ENCODE measurements at regions not wholly inside any gene's neighbourhood (a gene's known extent, or its start where the extent isn't known, plus 50 kb on each side); places are given as distances from the start of the nearest gene placed in this dataset.

DNA sequence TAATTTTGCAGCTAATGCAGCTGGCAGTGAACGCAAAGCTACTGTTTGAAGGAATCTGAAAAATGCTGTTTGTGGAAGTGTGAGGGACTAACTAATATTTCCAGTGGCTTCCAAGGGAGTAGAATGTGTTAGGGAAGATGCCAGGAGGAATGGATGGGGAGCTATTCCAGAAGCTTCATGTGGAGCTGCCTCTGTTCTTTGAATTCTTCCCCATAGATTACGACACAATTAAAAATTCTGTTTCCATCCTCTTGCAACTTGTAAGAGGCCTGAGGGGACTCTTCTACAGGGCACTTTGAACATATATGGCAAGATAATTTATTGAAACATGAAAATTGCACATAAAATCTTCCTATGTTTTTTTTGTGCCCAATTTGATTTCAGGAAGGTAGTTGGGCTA lies 74.3 kb upstream of the CTXND1 start (continued):
- TF ChIP-seq, protein P1, sequence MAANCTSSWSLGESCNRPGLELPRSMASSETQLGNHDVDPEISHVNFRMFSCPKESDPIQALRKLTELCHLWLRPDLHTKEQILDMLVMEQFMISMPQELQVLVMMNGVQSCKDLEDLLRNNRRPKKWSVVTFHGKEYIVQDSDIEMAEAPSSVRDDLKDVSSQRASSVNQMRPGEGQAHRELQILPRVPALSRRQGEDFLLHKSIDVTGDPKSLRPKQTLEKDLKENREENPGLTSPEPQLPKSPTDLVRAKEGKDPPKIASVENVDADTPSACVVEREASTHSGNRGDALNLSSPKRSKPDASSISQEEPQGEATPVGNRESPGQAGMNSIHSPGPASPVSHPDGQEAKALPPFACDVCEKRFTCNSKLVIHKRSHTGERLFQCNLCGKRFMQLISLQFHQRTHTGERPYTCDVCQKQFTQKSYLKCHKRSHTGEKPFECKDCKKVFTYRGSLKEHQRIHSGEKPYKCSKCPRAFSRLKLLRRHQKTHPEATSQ (CRISPR knock-in tag; IDR thresholded peaks at IDR 0.05; ENCODE audit: borderline replicate concordance) = no peak
- TF ChIP-seq SOX6 (IDR thresholded peaks at IDR 0.05) (no peak), SOX6 (CRISPR knock-in tag; IDR thresholded peaks at IDR 0.05) (no peak), ZNF589 (CRISPR knock-in tag; conservative IDR thresholded peaks at IDR 0.05) (no peak), ZNF788 (CRISPR knock-in tag; IDR thresholded peaks at IDR 0.05; ENCODE audit: borderline replicate concordance) (no peak), CAMTA2 (CRISPR knock-in tag; IDR thresholded peaks at IDR 0.05; ENCODE audit: borderline replicate concordance) (no peak), ZNF446 (CRISPR knock-in tag; IDR thresholded peaks at IDR 0.05) (no peak), CHD4 (IDR thresholded peaks at IDR 0.05; ENCODE audit: borderline replicate concordance, low read length) (no peak)
- TF ChIP-seq, protein P2, sequence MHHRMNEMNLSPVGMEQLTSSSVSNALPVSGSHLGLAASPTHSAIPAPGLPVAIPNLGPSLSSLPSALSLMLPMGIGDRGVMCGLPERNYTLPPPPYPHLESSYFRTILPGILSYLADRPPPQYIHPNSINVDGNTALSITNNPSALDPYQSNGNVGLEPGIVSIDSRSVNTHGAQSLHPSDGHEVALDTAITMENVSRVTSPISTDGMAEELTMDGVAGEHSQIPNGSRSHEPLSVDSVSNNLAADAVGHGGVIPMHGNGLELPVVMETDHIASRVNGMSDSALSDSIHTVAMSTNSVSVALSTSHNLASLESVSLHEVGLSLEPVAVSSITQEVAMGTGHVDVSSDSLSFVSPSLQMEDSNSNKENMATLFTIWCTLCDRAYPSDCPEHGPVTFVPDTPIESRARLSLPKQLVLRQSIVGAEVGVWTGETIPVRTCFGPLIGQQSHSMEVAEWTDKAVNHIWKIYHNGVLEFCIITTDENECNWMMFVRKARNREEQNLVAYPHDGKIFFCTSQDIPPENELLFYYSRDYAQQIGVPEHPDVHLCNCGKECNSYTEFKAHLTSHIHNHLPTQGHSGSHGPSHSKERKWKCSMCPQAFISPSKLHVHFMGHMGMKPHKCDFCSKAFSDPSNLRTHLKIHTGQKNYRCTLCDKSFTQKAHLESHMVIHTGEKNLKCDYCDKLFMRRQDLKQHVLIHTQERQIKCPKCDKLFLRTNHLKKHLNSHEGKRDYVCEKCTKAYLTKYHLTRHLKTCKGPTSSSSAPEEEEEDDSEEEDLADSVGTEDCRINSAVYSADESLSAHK (CRISPR knock-in tag; IDR thresholded peaks at IDR 0.05; ENCODE audit: borderline replicate concordance) = no peak

DNA sequence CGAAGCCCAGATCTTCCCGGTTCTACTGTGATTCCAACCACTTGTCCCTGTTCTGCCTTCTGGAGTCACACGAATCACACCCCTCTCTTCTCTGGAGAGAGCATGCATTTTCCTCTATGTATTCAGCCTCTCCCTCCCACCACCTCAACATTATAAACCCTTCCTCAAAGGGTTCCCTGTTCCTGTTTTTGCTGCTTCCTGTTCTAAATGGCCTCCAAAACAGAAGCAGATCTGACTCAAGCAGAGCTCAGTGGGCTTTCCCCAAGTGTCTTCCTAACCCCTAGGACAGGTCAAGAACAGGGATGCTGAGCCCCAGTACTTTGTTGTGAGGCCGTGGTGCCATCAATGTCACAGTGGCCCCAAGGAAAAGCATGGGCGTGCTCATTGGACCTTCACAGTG lies 75.7 kb upstream of the ARNT2 start:
- H3K4me3 ChIP-seq (replicated peaks in 1 of 3; ENCODE audit: insufficient read depth in 1 of 3, low read depth in 2 of 3, low read length in 3 of 3) = no peak overlapping the region
- H3K4me1 ChIP-seq (ENCODE audit: insufficient read depth, low read length) = no peaks in the 10 kb centered on the region
- no peak overlapping the region for H3K4me2 ChIP-seq (ENCODE audit: low read depth, low read length)
- H3K9me3 ChIP-seq (ENCODE audit: low read length) = 0 out of 2 replicates have a peak, but pooled peaks cover 1% of the 10 kb centered on the region
- POLR2A ChIA-PET = no interaction called here
- FAIRE-seq (no peak), DNase-seq (ENCODE audit: low spot score) (no peak), ATAC-seq (no peak)
- in situ Hi-C loops (cut with HindIII; ENCODE audit: extremely low pct_ligation_motif_present, low pct_unique_long_range_greater_than_20kb) (no loop called here), intact Hi-C loops (cut with micrococcal nuclease; ENCODE audit: unreplicated experiment) (no loop called here)
- CTCF ChIA-PET (ENCODE audit: low intra/inter-chr PET ratio, low total read pairs) = no interaction called here
- no peak overlapping the region for H3K9ac ChIP-seq (ENCODE audit: insufficient read depth, low read depth, low read length)
- no TSS peak for BruUV-seq (replicated peaks)
- H2AFZ ChIP-seq (ENCODE audit: low read length) = no peak overlapping the region
- no peaks in the 10 kb centered on the region for H3K79me2 ChIP-seq (ENCODE audit: insufficient read depth, low read length)
- H3K36me3 ChIP-seq (replicated peaks in 1 of 2; ENCODE audit: control insufficient read depth in 1 of 2, insufficient read depth in 2 of 2, low read length in 2 of 2) = no peaks in the 10 kb centered on the region
- no peak overlapping the region for H3K27ac ChIP-seq (ENCODE audit: extremely low read length, insufficient read depth, low read length)
- H4K20me1 ChIP-seq (ENCODE audit: insufficient read depth, low read length) = no peaks in the 10 kb centered on the region
- H3K27me3 ChIP-seq (ENCODE audit: control insufficient read depth in 1 of 2, insufficient read depth in 2 of 2, low read length in 2 of 2) = peaks cover 0 to 14% of the 10 kb centered on the region in 2 experiments; a peak in 2 of 5 replicates
- WGBS (ENCODE audit: low lambda C conversion rate) = 28% methylated on average over 5 of the region's 5 CpGs
- TF ChIP-seq TCF12 (IDR thresholded peaks at IDR 0.05) = no peak
- TF ChIP-seq TCF12 (CRISPR knock-in tag; IDR thresholded peaks at IDR 0.05) = no peak
- TF ChIP-seq HOXA7 (CRISPR knock-in tag; IDR thresholded peaks at IDR 0.05) = no peak
- no peak for TF ChIP-seq ZNF468 (CRISPR knock-in tag; IDR thresholded peaks at IDR 0.05)
- no peak for TF ChIP-seq ZFP36 (IDR thresholded peaks at IDR 0.05; ENCODE audit: borderline replicate concordance, low read depth, low read length, partially characterized antibody)
- TF ChIP-seq, protein P3, sequence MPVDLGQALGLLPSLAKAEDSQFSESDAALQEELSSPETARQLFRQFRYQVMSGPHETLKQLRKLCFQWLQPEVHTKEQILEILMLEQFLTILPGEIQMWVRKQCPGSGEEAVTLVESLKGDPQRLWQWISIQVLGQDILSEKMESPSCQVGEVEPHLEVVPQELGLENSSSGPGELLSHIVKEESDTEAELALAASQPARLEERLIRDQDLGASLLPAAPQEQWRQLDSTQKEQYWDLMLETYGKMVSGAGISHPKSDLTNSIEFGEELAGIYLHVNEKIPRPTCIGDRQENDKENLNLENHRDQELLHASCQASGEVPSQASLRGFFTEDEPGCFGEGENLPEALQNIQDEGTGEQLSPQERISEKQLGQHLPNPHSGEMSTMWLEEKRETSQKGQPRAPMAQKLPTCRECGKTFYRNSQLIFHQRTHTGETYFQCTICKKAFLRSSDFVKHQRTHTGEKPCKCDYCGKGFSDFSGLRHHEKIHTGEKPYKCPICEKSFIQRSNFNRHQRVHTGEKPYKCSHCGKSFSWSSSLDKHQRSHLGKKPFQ (CRISPR knock-in tag; IDR thresholded peaks at IDR 0.05; ENCODE audit: insufficient replicate concordance) = no peak
- no peak for TF ChIP-seq RCOR2 (CRISPR knock-in tag; IDR thresholded peaks at IDR 0.05)
- no peak for TF ChIP-seq ZNF549 (CRISPR knock-in tag; IDR thresholded peaks at IDR 0.05)
- no peak for TF ChIP-seq ZNF558 (CRISPR knock-in tag; IDR thresholded peaks at IDR 0.05; ENCODE audit: borderline replicate concordance)
- no peak for TF ChIP-seq ETV6 (CRISPR knock-in tag; conservative IDR thresholded peaks at IDR 0.05)
- no peak for TF ChIP-seq ZNF672 (CRISPR knock-in tag; IDR thresholded peaks at IDR 0.05)
- TF ChIP-seq ZNF234 (CRISPR knock-in tag; conservative IDR thresholded peaks at IDR 0.05) = no peak
- no peak for TF ChIP-seq ZFP62 (CRISPR knock-in tag; IDR thresholded peaks at IDR 0.05)
